ENCODE measurements at regions not wholly inside any gene's neighbourhood (a gene's known extent, or its start where the extent isn't known, plus 50 kb on each side); places are given as distances from the start of the nearest gene placed in this dataset.

DNA sequence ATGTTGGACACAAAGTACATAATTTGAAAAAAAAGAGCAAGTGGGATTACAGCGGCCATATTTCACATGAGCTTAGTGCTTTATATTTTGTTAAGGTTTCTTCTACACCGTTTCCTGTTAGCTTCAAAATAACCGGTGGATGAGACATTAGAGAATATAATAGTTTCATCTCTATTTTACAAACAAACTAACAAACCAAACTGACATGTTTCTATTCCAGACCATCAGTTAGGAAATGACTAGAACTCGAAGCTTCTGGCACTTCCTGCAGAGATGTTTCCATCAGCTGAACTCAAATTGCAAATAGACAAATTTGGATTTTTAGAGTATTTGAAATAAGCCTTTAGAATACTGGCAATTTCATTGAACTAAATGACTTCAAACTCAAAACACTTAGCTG, 86.5 kb downstream of the MTRR start:
- DNase-seq (ENCODE audit: insufficient read length, low spot score) (no peak), FAIRE-seq (no peak)
- TF ChIP-seq, protein P1, sequence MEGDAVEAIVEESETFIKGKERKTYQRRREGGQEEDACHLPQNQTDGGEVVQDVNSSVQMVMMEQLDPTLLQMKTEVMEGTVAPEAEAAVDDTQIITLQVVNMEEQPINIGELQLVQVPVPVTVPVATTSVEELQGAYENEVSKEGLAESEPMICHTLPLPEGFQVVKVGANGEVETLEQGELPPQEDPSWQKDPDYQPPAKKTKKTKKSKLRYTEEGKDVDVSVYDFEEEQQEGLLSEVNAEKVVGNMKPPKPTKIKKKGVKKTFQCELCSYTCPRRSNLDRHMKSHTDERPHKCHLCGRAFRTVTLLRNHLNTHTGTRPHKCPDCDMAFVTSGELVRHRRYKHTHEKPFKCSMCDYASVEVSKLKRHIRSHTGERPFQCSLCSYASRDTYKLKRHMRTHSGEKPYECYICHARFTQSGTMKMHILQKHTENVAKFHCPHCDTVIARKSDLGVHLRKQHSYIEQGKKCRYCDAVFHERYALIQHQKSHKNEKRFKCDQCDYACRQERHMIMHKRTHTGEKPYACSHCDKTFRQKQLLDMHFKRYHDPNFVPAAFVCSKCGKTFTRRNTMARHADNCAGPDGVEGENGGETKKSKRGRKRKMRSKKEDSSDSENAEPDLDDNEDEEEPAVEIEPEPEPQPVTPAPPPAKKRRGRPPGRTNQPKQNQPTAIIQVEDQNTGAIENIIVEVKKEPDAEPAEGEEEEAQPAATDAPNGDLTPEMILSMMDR (IDR thresholded peaks at IDR 0.05; ENCODE audit: insufficient read depth, missing control alignments), result no peak

DNA sequence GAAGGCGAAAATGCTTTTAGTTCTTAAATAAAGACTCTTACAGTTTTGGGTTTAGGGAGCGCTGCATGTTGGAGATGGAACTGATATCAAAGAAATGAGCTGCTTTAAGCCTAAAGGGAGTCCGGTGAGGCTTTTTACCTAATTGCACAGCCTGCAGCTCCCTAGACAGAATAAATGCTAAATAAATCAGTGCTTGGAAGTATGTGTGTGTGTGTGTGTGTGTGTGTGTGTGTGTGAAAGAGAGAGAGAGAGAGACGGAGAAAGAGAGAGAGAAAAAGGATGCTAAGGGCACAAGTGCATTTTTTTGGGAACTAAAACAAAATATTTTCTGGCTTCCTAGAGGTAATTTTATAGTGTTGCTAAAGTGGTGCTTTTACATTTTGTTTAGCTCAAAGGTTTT, 88.4 kb downstream of the MTRR start:
- FAIRE-seq (no peak), DNase-seq (ENCODE audit: insufficient read length, low spot score) (no peak)
- TF ChIP-seq, protein P1 (IDR thresholded peaks at IDR 0.05; ENCODE audit: insufficient read depth, missing control alignments), result no peak

DNA sequence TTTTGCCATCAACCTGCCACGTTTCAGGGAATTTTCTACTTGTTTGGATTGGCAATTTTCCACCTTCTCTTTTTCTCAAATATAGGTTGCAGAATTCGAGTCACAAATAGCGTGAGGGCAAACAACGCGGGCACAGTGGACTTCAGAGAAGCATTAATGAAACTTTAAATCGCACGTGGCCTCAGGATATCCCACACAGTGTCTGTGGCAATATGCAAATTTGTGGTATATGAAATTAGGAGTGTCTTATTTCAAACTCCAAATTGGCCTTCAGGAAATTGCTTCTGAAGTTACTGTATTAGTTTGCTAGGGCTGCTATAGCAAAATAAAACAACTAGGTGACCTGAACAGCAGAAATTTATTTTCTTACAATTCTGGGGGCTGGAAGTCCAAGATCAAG, 91.2 kb downstream of the MTRR start:
- no peak for DNase-seq (ENCODE audit: insufficient read length, low spot score)
- FAIRE-seq, result no peak
- TF ChIP-seq, protein P1 (IDR thresholded peaks at IDR 0.05; ENCODE audit: insufficient read depth, missing control alignments), result no peak

DNA sequence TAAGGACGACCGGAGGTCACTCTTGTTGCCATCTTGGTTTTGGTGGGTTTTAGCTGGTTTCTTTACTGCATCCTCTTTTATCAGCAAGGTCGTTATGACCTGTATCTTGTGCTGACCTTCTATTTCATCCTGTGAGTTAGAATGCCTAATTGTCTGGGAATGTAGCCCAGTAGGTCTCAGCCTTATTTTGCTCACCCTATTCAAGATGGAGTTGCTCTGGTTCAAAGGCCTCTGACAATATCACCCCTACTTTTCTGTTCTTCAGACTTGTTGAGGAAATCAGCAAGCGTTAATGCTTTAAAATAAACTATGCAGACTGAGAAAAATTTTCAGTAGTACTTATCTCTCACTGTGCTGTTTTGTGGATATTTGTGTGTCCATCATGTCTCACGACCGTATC, 92.6 kb downstream of the MTRR start:
- FAIRE-seq (no peak), DNase-seq (ENCODE audit: insufficient read length, low spot score) (no peak)

DNA sequence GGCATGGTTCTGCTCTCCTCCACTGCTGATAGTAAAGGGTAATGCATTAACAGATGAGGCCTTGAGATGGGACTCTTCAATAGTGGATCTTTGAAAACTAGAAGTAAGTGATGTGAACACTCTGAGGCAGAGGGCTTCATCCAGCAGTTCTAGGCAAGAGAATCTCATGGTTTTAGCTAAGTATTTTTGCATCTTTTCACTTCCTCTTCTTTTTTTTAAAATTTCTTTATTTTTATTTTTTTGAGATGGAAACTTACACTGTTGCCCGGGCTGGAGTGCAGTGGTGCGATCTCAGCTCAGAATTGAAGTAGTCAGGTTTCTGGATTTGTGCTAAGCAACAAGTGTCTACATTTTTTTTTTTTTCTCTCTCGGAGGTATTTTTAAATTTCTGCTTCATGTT, 101.9 kb downstream of the MTRR start:
- DNase-seq (ENCODE audit: insufficient read length, low spot score) (no peak), FAIRE-seq (no peak)
- TF ChIP-seq, protein P1 (IDR thresholded peaks at IDR 0.05; ENCODE audit: insufficient read depth, missing control alignments), result no peak

More for the DNA sequence above, 92.6 kb downstream of the MTRR start:
- TF ChIP-seq, protein P1 (IDR thresholded peaks at IDR 0.05; ENCODE audit: insufficient read depth, missing control alignments), result no peak

DNA sequence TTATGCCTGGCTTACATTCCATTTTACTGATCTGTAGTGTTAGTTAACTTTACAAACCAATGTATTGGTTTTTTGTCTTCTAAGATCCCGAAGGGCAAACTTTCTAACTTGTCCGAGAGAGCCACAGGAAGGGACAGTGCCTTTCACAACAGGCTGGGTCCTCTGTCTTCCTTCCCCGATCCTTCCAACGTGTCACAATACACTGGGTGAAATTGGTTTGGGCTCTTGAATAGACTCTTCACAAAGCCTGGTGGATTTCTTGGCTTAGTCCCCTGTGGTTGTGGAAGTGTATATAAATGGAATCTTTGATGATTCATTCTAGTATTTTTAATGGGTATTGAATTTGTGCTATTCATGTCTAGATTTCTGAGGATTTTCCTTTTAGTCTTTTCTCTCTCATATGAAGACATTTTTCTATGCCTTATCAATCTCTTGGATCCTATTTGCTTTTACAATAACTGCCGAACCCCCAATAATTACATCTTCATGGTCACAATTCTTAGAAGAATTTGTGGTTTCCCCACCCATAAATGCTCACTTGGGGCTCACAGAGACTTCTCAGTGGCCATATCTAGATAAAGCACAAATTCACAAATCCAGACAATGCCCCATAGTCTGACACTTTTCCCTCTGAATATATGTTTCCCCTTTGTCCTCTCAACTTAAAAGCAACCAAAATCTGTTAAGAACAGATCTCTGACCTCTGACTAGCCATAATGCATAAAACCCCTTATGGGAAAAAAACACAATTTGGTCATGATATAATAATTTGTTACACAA, 107.7 kb downstream of the MTRR start:
- DNase-seq (ENCODE audit: insufficient read length, low spot score) (no peak), FAIRE-seq (no peak)
- TF ChIP-seq, protein P1 (IDR thresholded peaks at IDR 0.05; ENCODE audit: insufficient read depth, missing control alignments), result no peak

DNA sequence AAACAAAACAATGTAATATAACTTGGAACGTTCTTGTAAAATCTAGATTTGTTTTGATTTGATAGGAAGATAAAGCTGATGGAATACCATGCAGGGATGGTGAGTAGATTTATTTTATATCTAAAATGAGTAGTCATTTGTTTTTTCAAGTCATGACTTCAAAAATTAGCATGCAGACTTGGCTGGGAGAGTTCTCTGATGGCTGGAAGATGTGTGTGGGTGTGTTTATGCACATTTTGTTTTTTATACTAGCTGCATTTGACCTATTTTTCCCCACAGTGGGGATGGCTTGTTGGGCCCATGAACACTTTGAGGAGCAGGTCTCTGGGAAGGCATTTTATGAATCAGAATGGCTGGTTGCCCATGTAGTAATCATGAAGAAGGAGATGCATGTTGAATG, 109.2 kb downstream of the MTRR start:
- no peak for DNase-seq (ENCODE audit: insufficient read length, low spot score)
- TF ChIP-seq, protein P1 (IDR thresholded peaks at IDR 0.05; ENCODE audit: insufficient read depth, missing control alignments), result no peak
- no peak for FAIRE-seq

Data from D721Med (cell line).